ENCODE measurements at regions not wholly inside any gene's neighbourhood (a gene's known extent, or its start where the extent isn't known, plus 50 kb on each side); places are given as distances from the start of the nearest gene placed in this dataset.

DNA sequence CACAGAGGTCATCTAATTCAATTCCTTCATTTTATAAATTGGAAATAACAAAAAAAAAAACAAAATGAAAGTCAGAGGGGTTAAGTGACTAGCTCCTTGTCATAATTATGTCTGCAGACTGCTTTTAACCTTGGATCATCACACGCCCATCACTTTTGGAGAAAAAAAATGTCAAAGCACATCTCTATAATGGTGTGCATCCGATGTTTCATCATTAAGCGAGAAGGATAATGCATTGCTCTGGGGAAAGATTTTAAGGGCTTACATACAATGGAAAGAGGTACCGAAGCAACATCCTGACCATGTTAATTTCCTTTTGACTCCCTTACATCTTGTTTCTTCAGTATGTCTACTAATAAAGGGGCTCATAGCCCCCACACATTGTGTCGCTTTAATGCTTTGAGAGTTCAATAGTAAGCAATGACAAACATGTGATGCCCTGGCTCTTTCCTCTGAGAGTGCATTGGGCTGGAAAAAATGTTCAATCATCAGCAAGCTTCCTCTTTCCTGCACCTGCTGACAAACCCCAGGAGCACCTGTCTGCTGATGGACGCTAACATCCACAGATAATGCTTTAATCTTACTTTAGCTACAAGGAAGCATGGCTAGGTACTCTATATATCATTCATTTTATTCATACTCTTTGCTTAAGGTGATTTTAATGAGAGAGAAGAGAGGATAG is 242.2 kb downstream of the SMARCA2 start:
- TF ChIP-seq, protein P1, sequence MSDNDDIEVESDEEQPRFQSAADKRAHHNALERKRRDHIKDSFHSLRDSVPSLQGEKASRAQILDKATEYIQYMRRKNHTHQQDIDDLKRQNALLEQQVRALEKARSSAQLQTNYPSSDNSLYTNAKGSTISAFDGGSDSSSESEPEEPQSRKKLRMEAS (IDR thresholded peaks at IDR 0.05; ENCODE audit: insufficient read depth, insufficient read length), result no peak
- TF ChIP-seq, protein P2, sequence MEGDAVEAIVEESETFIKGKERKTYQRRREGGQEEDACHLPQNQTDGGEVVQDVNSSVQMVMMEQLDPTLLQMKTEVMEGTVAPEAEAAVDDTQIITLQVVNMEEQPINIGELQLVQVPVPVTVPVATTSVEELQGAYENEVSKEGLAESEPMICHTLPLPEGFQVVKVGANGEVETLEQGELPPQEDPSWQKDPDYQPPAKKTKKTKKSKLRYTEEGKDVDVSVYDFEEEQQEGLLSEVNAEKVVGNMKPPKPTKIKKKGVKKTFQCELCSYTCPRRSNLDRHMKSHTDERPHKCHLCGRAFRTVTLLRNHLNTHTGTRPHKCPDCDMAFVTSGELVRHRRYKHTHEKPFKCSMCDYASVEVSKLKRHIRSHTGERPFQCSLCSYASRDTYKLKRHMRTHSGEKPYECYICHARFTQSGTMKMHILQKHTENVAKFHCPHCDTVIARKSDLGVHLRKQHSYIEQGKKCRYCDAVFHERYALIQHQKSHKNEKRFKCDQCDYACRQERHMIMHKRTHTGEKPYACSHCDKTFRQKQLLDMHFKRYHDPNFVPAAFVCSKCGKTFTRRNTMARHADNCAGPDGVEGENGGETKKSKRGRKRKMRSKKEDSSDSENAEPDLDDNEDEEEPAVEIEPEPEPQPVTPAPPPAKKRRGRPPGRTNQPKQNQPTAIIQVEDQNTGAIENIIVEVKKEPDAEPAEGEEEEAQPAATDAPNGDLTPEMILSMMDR (IDR thresholded peaks at IDR 0.05; ENCODE audit: extremely low read depth in 1 of 2, insufficient read depth in 1 of 2, low read depth in 1 of 2, low read length in 2 of 2), result no peak
- no peak for TF ChIP-seq EZH2 (IDR thresholded peaks at IDR 0.05; ENCODE audit: borderline replicate concordance, low read depth, low read length, severe bottlenecking)
- no peak for TF ChIP-seq POLR2AphosphoS5 (IDR thresholded peaks at IDR 0.05; ENCODE audit: insufficient read depth, low read depth, low read length)
- TF ChIP-seq MYC (IDR thresholded peaks at IDR 0.05; ENCODE audit: low read depth, low read length), result no peak
